ENCODE measurements at regions not wholly inside any gene's neighbourhood (a gene's known extent, or its start where the extent isn't known, plus 50 kb on each side); places are given as distances from the start of the nearest gene placed in this dataset.

GRCh38 chr2:146461068-146461467 is 1383.8 kb upstream of the ACVR2A start:
- H3K9me3 Mint-ChIP-seq, result peaks cover 16% of the 10 kb centered on the region
- H3K4me3 Mint-ChIP-seq, result no peak overlapping the region
- H3K4me1 Mint-ChIP-seq (ENCODE audit: low read depth), result no peaks in the 10 kb centered on the region
- H3K27ac Mint-ChIP-seq, result no peak overlapping the region
- H3K27me3 Mint-ChIP-seq (ENCODE audit: insufficient read depth), result no peaks in the 10 kb centered on the region
- intact Hi-C loops (cut with micrococcal nuclease), result no loop called here
- no peaks in the 10 kb centered on the region for H3K36me3 Mint-ChIP-seq (ENCODE audit: low read depth)
- no peak for DNase-seq (ENCODE audit: low spot score)

GRCh38 chr2:146458585-146458984 is 1386.2 kb upstream of the ACVR2A start:
- Mint-ChIP-seq H3K27ac (no peak overlapping the region), H3K4me1 (ENCODE audit: low read depth) (no peaks in the 10 kb centered on the region), H3K9me3 (peaks cover 12% of the 10 kb centered on the region), H3K36me3 (ENCODE audit: low read depth) (no peaks in the 10 kb centered on the region), H3K27me3 (ENCODE audit: insufficient read depth) (no peaks in the 10 kb centered on the region), H3K4me3 (no peak overlapping the region)
- no peak for DNase-seq (ENCODE audit: low spot score)
- intact Hi-C loops (cut with micrococcal nuclease), result no loop called here

- H3K4me1 Mint-ChIP-seq (ENCODE audit: low read depth), result no peaks in the 10 kb centered on the region
- no peaks in the 10 kb centered on the region for H3K27me3 Mint-ChIP-seq (ENCODE audit: insufficient read depth)
- intact Hi-C loops (cut with micrococcal nuclease), result no loop called here
- H3K36me3 Mint-ChIP-seq (ENCODE audit: low read depth), result no peaks in the 10 kb centered on the region
- no peak overlapping the region for H3K27ac Mint-ChIP-seq
- H3K4me3 Mint-ChIP-seq, result no peak overlapping the region
- peaks cover 8% of the 10 kb centered on the region for H3K9me3 Mint-ChIP-seq
- DNase-seq (ENCODE audit: low spot score), result no peak
Observed at GRCh38 chr2:146457221-146457620, 1387.6 kb upstream of the ACVR2A start.

DNA sequence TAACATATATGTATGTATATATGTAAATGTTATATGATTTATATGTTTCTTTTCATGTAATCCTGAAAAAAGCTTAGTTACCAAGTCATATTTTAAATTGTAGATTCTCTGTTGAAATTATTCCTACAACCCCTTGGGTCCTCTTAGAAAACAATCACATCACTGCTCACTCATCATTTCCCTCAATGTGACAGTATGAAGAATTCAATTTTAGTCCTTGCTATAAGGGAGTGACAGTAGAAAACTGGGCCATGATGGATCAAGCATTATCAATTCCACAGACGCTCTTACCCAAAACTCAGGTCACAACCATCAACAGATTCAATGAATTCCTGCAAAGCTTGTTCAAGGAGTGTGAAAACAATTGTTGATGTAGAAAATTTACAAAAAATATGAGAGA is 1389.5 kb upstream of the ACVR2A start:
- Mint-ChIP-seq H3K4me3 (no peak overlapping the region), H3K9me3 (peaks cover 8% of the 10 kb centered on the region), H3K27ac (no peak overlapping the region), H3K27me3 (ENCODE audit: insufficient read depth) (no peaks in the 10 kb centered on the region), H3K4me1 (ENCODE audit: low read depth) (no peaks in the 10 kb centered on the region), H3K36me3 (ENCODE audit: low read depth) (no peaks in the 10 kb centered on the region)
- no peak for DNase-seq (ENCODE audit: low spot score)
- intact Hi-C loops (cut with micrococcal nuclease), result no loop called here

- DNase-seq (ENCODE audit: low spot score), result no peak
- H3K9me3 Mint-ChIP-seq, result no peaks in the 10 kb centered on the region
- H3K27me3 Mint-ChIP-seq (ENCODE audit: insufficient read depth), result no peaks in the 10 kb centered on the region
- H3K27ac Mint-ChIP-seq, result no peak overlapping the region
- no peaks in the 10 kb centered on the region for H3K4me1 Mint-ChIP-seq (ENCODE audit: low read depth)
- no peaks in the 10 kb centered on the region for H3K36me3 Mint-ChIP-seq (ENCODE audit: low read depth)
- intact Hi-C loops (cut with micrococcal nuclease), result no loop called here
- no peak overlapping the region for H3K4me3 Mint-ChIP-seq
Observed at GRCh38 chr2:146451972-146452371, 1392.9 kb upstream of the ACVR2A start.

DNA sequence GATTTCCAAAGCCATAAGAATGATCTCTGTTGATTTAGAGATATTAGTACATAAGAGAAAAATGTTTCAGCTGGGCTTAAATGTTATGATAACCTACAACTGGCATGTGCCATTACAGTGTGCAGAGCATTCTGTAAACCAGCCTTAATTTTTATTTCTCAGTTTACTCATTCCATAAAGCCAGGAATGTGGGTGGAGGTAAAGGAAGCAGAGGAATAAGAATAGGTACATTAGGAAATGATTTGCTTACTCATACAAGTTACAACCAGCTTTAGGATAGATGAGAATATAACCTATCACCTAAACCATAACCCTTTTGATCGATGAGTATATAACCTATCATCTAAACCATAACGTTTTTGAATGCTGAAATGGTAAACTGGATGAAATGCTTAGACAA is 1394.7 kb upstream of the ACVR2A start:
- Mint-ChIP-seq H3K9me3 (no peaks in the 10 kb centered on the region), H3K4me1 (ENCODE audit: low read depth) (no peaks in the 10 kb centered on the region), H3K4me3 (no peak overlapping the region), H3K27me3 (ENCODE audit: insufficient read depth) (no peaks in the 10 kb centered on the region), H3K36me3 (ENCODE audit: low read depth) (no peaks in the 10 kb centered on the region), H3K27ac (no peak overlapping the region)
- DNase-seq (ENCODE audit: low spot score), result no peak
- intact Hi-C loops (cut with micrococcal nuclease), result no loop called here

GRCh38 chr2:146444987-146445386 is 1399.8 kb upstream of the ACVR2A start:
- Mint-ChIP-seq H3K4me3 (no peak overlapping the region), H3K9me3 (no peaks in the 10 kb centered on the region), H3K27me3 (ENCODE audit: insufficient read depth) (no peaks in the 10 kb centered on the region), H3K27ac (no peak overlapping the region), H3K4me1 (ENCODE audit: low read depth) (no peaks in the 10 kb centered on the region), H3K36me3 (ENCODE audit: low read depth) (no peaks in the 10 kb centered on the region)
- no peak for DNase-seq (ENCODE audit: low spot score)
- intact Hi-C loops (cut with micrococcal nuclease), result no loop called here

DNA sequence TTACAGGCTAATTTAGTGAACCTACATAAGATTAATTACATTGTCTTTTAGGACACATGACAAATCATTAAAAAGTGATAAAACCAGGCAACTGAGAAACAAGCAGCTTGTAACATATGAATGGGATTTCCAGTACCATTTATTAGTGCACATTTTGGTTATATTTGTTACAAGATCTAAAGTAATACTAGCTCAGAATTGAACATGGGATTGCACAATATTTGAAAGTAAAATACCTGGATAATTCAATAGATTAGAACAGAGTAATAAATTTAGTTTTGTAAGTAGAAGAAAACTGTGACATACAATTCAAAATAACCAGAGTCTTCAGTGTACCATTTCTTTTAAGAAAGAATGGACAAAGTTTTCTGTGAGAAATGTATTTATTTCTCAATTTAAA is 1400.7 kb upstream of the ACVR2A start:
- H3K4me3 Mint-ChIP-seq, result no peak overlapping the region
- no peak for DNase-seq (ENCODE audit: low spot score)
- H3K27me3 Mint-ChIP-seq (ENCODE audit: insufficient read depth), result no peaks in the 10 kb centered on the region
- no peak overlapping the region for H3K27ac Mint-ChIP-seq
- no peaks in the 10 kb centered on the region for H3K9me3 Mint-ChIP-seq
- no peaks in the 10 kb centered on the region for H3K4me1 Mint-ChIP-seq (ENCODE audit: low read depth)
- H3K36me3 Mint-ChIP-seq (ENCODE audit: low read depth), result no peaks in the 10 kb centered on the region
- intact Hi-C loops (cut with micrococcal nuclease), result no loop called here

DNA sequence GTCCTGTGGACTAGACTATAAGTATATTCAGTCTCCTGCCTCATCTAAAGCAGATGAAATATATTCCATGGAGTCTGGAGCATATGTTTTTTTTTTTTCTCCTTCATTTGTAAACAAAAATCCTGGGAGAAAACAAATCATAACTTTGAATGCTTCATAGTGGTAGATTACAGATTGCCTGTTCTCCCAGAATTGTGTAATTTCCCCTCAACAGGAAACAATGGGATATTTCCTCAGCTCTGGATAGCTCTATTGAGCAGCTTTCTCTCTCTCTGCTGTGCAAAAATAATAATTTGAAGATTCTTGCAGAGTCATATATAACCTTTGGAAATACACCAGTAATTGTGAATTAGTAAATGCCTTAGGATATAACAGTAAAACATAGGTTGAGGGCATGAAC is 1406.6 kb upstream of the ACVR2A start:
- no peak for DNase-seq (ENCODE audit: low spot score)
- no peaks in the 10 kb centered on the region for H3K36me3 Mint-ChIP-seq (ENCODE audit: low read depth)
- H3K4me3 Mint-ChIP-seq, result no peak overlapping the region
- intact Hi-C loops (cut with micrococcal nuclease), result no loop called here
- no peaks in the 10 kb centered on the region for H3K9me3 Mint-ChIP-seq
- no peak overlapping the region for H3K27ac Mint-ChIP-seq
- no peaks in the 10 kb centered on the region for H3K27me3 Mint-ChIP-seq (ENCODE audit: insufficient read depth)
- H3K4me1 Mint-ChIP-seq (ENCODE audit: low read depth), result no peaks in the 10 kb centered on the region

DNA sequence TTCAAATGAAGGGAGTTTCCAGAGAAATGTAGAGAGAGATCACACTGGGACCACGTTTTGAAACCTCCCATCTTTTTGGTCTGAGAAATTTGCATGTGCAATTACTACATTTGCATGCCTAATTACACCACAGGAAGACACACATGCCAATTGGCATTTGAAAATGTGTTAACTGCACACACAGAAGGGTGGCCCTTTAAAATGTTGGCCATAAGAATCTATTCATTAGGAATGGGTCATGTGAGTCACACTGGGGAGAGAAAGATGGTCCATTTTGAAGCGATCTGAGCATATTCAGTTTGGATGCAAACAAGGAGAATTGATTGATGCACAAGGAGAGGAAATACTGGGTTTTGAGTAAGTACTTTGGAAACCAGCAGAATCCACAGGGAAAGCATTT is 1407.1 kb upstream of the ACVR2A start:
- Mint-ChIP-seq H3K36me3 (ENCODE audit: low read depth) (no peaks in the 10 kb centered on the region), H3K27me3 (ENCODE audit: insufficient read depth) (no peaks in the 10 kb centered on the region), H3K27ac (no peak overlapping the region), H3K4me3 (no peak overlapping the region), H3K4me1 (ENCODE audit: low read depth) (no peaks in the 10 kb centered on the region), H3K9me3 (no peaks in the 10 kb centered on the region)
- no peak for DNase-seq (ENCODE audit: low spot score)
- intact Hi-C loops (cut with micrococcal nuclease), result no loop called here

DNA sequence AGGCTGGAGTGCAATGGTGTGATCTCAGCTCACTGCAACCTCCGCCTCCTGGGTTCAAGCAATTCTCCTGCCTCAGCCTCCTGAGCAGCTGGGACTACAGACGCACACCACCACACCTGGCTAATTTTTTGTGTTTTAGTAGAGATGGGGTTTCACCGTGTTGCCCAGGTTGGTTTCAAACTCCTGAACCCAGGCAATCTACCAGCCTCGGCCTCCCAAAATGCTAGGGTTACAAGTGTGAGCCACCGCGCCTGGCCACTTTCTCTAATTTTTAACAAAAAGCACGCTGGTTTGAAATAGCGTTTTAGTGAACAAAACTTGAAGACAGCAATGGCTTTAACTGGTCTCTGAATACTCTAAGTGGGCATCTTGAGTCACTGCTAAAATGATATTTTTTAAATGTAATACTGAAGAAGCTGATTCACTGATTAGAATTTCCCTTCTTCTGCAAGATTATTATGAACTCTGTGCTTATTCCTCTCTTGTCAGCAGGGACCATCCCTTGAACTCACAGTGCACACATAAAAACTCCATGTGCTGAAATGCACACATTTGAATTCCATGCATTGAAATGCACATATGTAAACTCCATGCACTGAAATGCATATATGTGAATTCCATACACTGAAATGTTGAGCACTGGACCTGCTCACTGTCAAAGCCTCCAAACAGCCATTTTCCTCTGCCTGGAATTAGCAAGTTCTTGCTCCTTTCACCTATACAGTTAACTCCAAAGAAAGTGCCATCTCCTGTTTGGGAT is 1411.5 kb upstream of the ACVR2A start:
- Mint-ChIP-seq H3K9me3 (no peaks in the 10 kb centered on the region), H3K36me3 (ENCODE audit: low read depth) (no peaks in the 10 kb centered on the region), H3K4me1 (ENCODE audit: low read depth) (no peaks in the 10 kb centered on the region), H3K27ac (no peak overlapping the region), H3K4me3 (no peak overlapping the region), H3K27me3 (ENCODE audit: insufficient read depth) (no peaks in the 10 kb centered on the region)
- intact Hi-C loops (cut with micrococcal nuclease), result no loop called here
- no peak for DNase-seq (ENCODE audit: low spot score)

- Mint-ChIP-seq H3K36me3 (ENCODE audit: low read depth) (no peaks in the 10 kb centered on the region), H3K27ac (no peak overlapping the region), H3K27me3 (ENCODE audit: insufficient read depth) (no peaks in the 10 kb centered on the region), H3K4me3 (no peak overlapping the region), H3K9me3 (no peaks in the 10 kb centered on the region), H3K4me1 (ENCODE audit: low read depth) (no peaks in the 10 kb centered on the region)
- intact Hi-C loops (cut with micrococcal nuclease), result no loop called here
- DNase-seq (ENCODE audit: low spot score), result no peak
Observed at GRCh38 chr2:146429366-146429765, 1415.5 kb upstream of the ACVR2A start.

DNA sequence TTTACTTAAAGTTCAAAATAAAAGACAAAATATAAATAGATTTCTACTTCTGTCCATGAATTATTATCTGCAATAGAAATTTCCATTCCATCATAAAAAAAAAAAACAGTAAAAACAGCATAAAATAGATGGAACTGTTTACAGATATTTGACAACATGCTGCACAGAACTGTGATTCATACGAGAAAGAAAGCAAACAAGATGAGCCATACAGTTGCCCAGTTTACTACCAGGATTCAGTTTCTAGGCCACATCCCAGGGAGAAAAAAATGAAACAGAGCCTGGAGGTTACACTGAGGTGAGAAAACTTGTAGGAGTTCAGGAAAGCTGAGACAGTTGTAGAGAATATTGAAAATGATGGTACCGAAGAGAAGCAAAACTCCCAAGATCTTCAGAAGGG is 1426.9 kb upstream of the ACVR2A start:
- H3K27ac Mint-ChIP-seq, result no peak overlapping the region
- no peaks in the 10 kb centered on the region for H3K36me3 Mint-ChIP-seq (ENCODE audit: low read depth)
- intact Hi-C loops (cut with micrococcal nuclease), result no loop called here
- no peaks in the 10 kb centered on the region for H3K4me1 Mint-ChIP-seq (ENCODE audit: low read depth)
- H3K9me3 Mint-ChIP-seq, result no peaks in the 10 kb centered on the region
- no peak for DNase-seq (ENCODE audit: low spot score)
- H3K27me3 Mint-ChIP-seq (ENCODE audit: insufficient read depth), result no peaks in the 10 kb centered on the region
- H3K4me3 Mint-ChIP-seq, result no peak overlapping the region

DNA sequence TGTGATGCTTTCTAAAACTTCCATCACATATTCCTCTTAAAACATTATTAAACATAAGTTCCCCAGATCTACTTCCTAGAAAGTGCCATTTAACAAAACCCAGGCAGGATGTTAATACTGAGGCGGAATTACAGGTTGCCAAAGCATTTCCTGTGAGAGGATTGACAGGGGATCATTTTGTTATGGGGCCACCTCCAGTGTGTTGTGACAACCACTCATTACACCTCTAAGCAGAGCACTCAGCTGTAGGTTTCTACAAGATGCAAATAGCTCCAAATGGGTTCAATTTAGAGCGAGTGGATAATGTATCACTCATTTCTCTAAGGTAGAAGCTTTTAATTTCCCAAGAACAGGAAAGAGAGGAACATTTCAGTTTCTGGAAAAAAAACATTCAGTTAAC is 1429.5 kb upstream of the ACVR2A start:
- Mint-ChIP-seq H3K9me3 (no peaks in the 10 kb centered on the region), H3K36me3 (ENCODE audit: low read depth) (no peaks in the 10 kb centered on the region), H3K27ac (no peak overlapping the region), H3K27me3 (ENCODE audit: insufficient read depth) (no peaks in the 10 kb centered on the region), H3K4me1 (ENCODE audit: low read depth) (no peaks in the 10 kb centered on the region), H3K4me3 (no peak overlapping the region)
- intact Hi-C loops (cut with micrococcal nuclease), result no loop called here
- DNase-seq (ENCODE audit: low spot score), result no peak

Data from activated T-helper 1 cell treated with anti-CD3 and anti-CD28 coated beads, Interleukin-12 subunit alpha, Interleukin-12 subunit beta, Interleukin-2, Interleukin-4 antibody, amounts not matched to agents 30 ng/mL and 10 ng/mL and 1 ng/mL, durations not matched to agents 14 hours and 24 hours and 36 hours (primary cell).